BE2C (cell line): ENCODE measurements at regions not wholly inside any gene's neighbourhood (a gene's known extent, or its start where the extent isn't known, plus 50 kb on each side); places are given as distances from the start of the nearest gene placed in this dataset.

ENCODE experiments used
- DNase-seq: peaks from one replicate; pipeline ENCODE4 v3.0.0-alpha.2; 2020
- H3K27me3 ChIP-seq: fragments of 250-450 bp; sonication (Bioruptor Pico); 2 replicates; pipeline ENCODE4 v1.5.1; 2020; ENCODE audit warnings: mild to moderate bottlenecking
- H3K36me3 ChIP-seq: fragments of 250-450 bp; sonication (Bioruptor Pico); 2 replicates; pipeline ENCODE4 v1.5.1; 2020; ENCODE audit warnings: mild to moderate bottlenecking
- H3K4me1 ChIP-seq: fragments of 250-450 bp; sonication (Bioruptor Pico); 2 replicates; pipeline ENCODE4 v1.5.1; 2020
- H3K4me3 ChIP-seq: 2 replicates; pipeline ENCODE4 v1.5.1; 2011; ENCODE audit warnings: low read depth, low read length
- H3K9me3 ChIP-seq: fragments of 250-450 bp; sonication (Bioruptor Pico); 2 replicates; pipeline ENCODE4 v1.5.1; 2020
- CTCF ChIP-seq: IDR thresholded peaks from 2 replicates; pipeline ENCODE4 v1.5.1; 2012; ENCODE audit warnings: mild to moderate bottlenecking, low read depth, low read length

GRCh38 chr2:146173934-146174333, 1654.0 kb upstream of the ZEB2 start:
- no peaks in the 10 kb centered on the region for H3K27me3 ChIP-seq
- no peak for TF ChIP-seq CTCF
- DNase-seq, result no peak
- H3K4me1 ChIP-seq, result no peaks in the 10 kb centered on the region
- no peak overlapping the region for H3K4me3 ChIP-seq
- H3K36me3 ChIP-seq, result no peaks in the 10 kb centered on the region
- H3K9me3 ChIP-seq, result no peaks in the 10 kb centered on the region

- H3K36me3 ChIP-seq, result no peaks in the 10 kb centered on the region
- DNase-seq, result no peak
- TF ChIP-seq CTCF, result no peak
- no peak overlapping the region for H3K4me3 ChIP-seq
- no peaks in the 10 kb centered on the region for H3K27me3 ChIP-seq
- H3K9me3 ChIP-seq, result no peaks in the 10 kb centered on the region
- no peaks in the 10 kb centered on the region for H3K4me1 ChIP-seq
Measured at GRCh38 chr2:146161256-146161882, 1641.5 kb upstream of the ZEB2 start.

GRCh38 chr2:146158072-146158674, 1638.3 kb upstream of the ZEB2 start:
- no peaks in the 10 kb centered on the region for H3K36me3 ChIP-seq
- no peak for DNase-seq
- no peak for TF ChIP-seq CTCF
- H3K4me1 ChIP-seq, result no peaks in the 10 kb centered on the region
- H3K27me3 ChIP-seq, result no peaks in the 10 kb centered on the region
- H3K4me3 ChIP-seq, result no peak overlapping the region
- H3K9me3 ChIP-seq, result no peaks in the 10 kb centered on the region

- no peak for TF ChIP-seq CTCF
- no peak for DNase-seq
- H3K27me3 ChIP-seq, result no peaks in the 10 kb centered on the region
Measured at GRCh38 chr2:146147448-146148012, 1627.6 kb upstream of the ZEB2 start.

GRCh38 chr2:146143971-146144370, 1624.1 kb upstream of the ZEB2 start:
- Histone ChIP-seq H3K27me3 (no peaks in the 10 kb centered on the region), H3K36me3 (no peaks in the 10 kb centered on the region), H3K9me3 (no peaks in the 10 kb centered on the region), H3K4me1 (no peaks in the 10 kb centered on the region), H3K4me3 (no peak overlapping the region)
- TF ChIP-seq CTCF, result no peak
- DNase-seq, result no peak

More at GRCh38 chr2:146147448-146148012, 1627.6 kb upstream of the ZEB2 start:
- Histone ChIP-seq H3K4me3 (no peak overlapping the region), H3K4me1 (no peaks in the 10 kb centered on the region), H3K9me3 (no peaks in the 10 kb centered on the region), H3K36me3 (no peaks in the 10 kb centered on the region)

- Histone ChIP-seq H3K27me3 (no peaks in the 10 kb centered on the region), H3K4me3 (no peak overlapping the region), H3K9me3 (no peaks in the 10 kb centered on the region), H3K36me3 (no peaks in the 10 kb centered on the region), H3K4me1 (no peaks in the 10 kb centered on the region)
- no peak for TF ChIP-seq CTCF
- DNase-seq, result no peak
Measured at GRCh38 chr2:146138820-146139219, 1618.9 kb upstream of the ZEB2 start.
